Endothelial cell of umbilical vein (primary cell): ENCODE measurements at regions not wholly inside any gene's neighbourhood (a gene's known extent, or its start where the extent isn't known, plus 50 kb on each side); places are given as distances from the start of the nearest gene placed in this dataset.

Source experiments
- BruUV-seq: library from RNA; stranded (reverse); fragments of 400-500 nt; replicated peaks from 2 replicates; lab custom pipeline; 2021; lab: Mats Ljungman, UMichigan
- CTCF ChIA-PET: fragments of 300-600, 350-600 bp; sonication (Branson Sonifier 250); formaldehyde crosslinking; loops from one replicate; lab custom pipeline; 2021; ENCODE audit warnings: antibody characterized with exemption, inconsistent platforms; lab: Charles Lee
- POLR2A ChIA-PET: fragments of 300-600, 350-600 bp; sonication (Branson Sonifier 250); formaldehyde crosslinking; loops from one replicate; lab custom pipeline; 2021; ENCODE audit warnings: antibody characterized with exemption, inconsistent platforms; lab: Charles Lee
- DNase-seq: peaks from one replicate; pipeline ENCODE4 v3.0.0-alpha.2; 2011; ENCODE audit warnings: low read depth, low spot score
- FAIRE-seq: peaks from 2 replicates; lab custom pipeline; 2011; peaks lifted over from hg19 to GRCh38; lab: Jason Lieb, UNC
- H2AFZ ChIP-seq: 2 replicates; pipeline ENCODE4 v1.6.0; 2012; ENCODE audit warnings: low read depth, low read length, control low read depth, inconsistent platforms
- H3K27ac ChIP-seq: 2 replicates; pipeline ENCODE4 v1.5.1; 2011; ENCODE audit warnings: low read depth, mild to moderate bottlenecking, control low read depth, low read length, moderate library complexity; ENCODE audit not compliant: insufficient read depth
- H3K27me3 ChIP-seq, 2 experiments: 2 replicates each; pipeline versions ENCODE4 v1.6.0 to v1.6.1; 2011; ENCODE audit warnings: low read length in 2 of 2, mixed read lengths in 1 of 2; ENCODE audit not compliant: control insufficient read depth in 2 of 2, insufficient read depth in 2 of 2
- H3K36me3 ChIP-seq, 2 experiments: 2 replicates in 1 of 2; 3 replicates in 1 of 2; pipeline ENCODE4 v1.5.1; 2011; ENCODE audit warnings: low read length in 2 of 2, mild to moderate bottlenecking in 1 of 2, moderate library complexity in 1 of 2; ENCODE audit not compliant: control insufficient read depth in 2 of 2, insufficient read depth in 2 of 2; ENCODE audit errors: extremely low read depth in 1 of 2
- H3K4me1 ChIP-seq: 3 replicates; pipeline ENCODE4 v1.5.1; 2011; ENCODE audit warnings: mild to moderate bottlenecking, low read length; ENCODE audit not compliant: control insufficient read depth, insufficient read depth; ENCODE audit errors: extremely low read depth
- H3K4me2 ChIP-seq: 2 replicates; pipeline ENCODE4 v1.6.1; 2011; ENCODE audit warnings: low read length, control low read depth, mixed read lengths; ENCODE audit not compliant: insufficient read depth
- H3K4me3 ChIP-seq, 3 experiments: fragments of 200-600 bp in 1 of 3; sonication (generic), shearing (Covaris generic) in 1 of 3; replicated peaks in 1 of 3; 2 replicates each; pipeline ENCODE4 v1.5.1; 2011 to 2016; ENCODE audit warnings: control low read depth in 3 of 3, low read length in 3 of 3, mild to moderate bottlenecking in 2 of 3, inconsistent platforms in 1 of 3, low read depth in 1 of 3, moderate library complexity in 1 of 3; ENCODE audit not compliant: insufficient read depth in 1 of 3
- H3K79me2 ChIP-seq: 2 replicates; pipeline ENCODE4 v1.6.0; 2012; ENCODE audit warnings: low read length, inconsistent platforms; ENCODE audit not compliant: control insufficient read depth, insufficient read depth
- H3K9ac ChIP-seq: replicated peaks from 2 replicates; pipeline ENCODE3; 2011; ENCODE audit warnings: low read length, control low read depth; ENCODE audit not compliant: insufficient read depth; ENCODE audit errors: extremely low read depth
- H3K9me1 ChIP-seq: replicated peaks from 3 replicates; pipeline ENCODE4 v1.6.0; 2011; ENCODE audit warnings: mild to moderate bottlenecking, low read length; ENCODE audit not compliant: control insufficient read depth, insufficient read depth; ENCODE audit errors: extremely low read depth
- H3K9me3 ChIP-seq: replicated peaks from 2 replicates; pipeline ENCODE4 v1.5.1; 2012; ENCODE audit warnings: low read length, inconsistent platforms; ENCODE audit not compliant: control insufficient read depth, insufficient read depth
- H4K20me1 ChIP-seq: replicated peaks from 2 replicates; pipeline ENCODE3; 2011; ENCODE audit warnings: mild to moderate bottlenecking, low read length; ENCODE audit not compliant: control insufficient read depth, insufficient read depth; ENCODE audit errors: extremely low read depth
- CTCF ChIP-seq, 2 donors: IDR thresholded peaks; 1 replicate in 1 of 2; 2 replicates in 1 of 2; pipeline ENCODE4 v1.5.1; 2011; ENCODE audit warnings: low read length in 2 of 2, mild to moderate bottlenecking in 2 of 2, moderate library complexity in 2 of 2, control low read depth in 1 of 2, inconsistent platforms in 1 of 2, low read depth in 1 of 2; ENCODE audit not compliant: insufficient read depth in 1 of 2; ENCODE audit errors: extremely low read depth in 1 of 2
- EZH2 ChIP-seq: IDR thresholded peaks from 2 replicates; pipeline ENCODE4 v1.6.1; 2012; ENCODE audit warnings: borderline replicate concordance, low read depth, mild to moderate bottlenecking, moderate library complexity, low read length, inconsistent platforms; ENCODE audit not compliant: severe bottlenecking
- FOS ChIP-seq: IDR thresholded peaks from 2 replicates; pipeline ENCODE4 v1.6.1; 2011; ENCODE audit warnings: mild to moderate bottlenecking, low read length, moderate library complexity, borderline replicate concordance; ENCODE audit not compliant: insufficient read depth
- GATA2 ChIP-seq: IDR thresholded peaks from 2 replicates; pipeline ENCODE4 v1.7.0; 2011; ENCODE audit warnings: low read depth, mild to moderate bottlenecking, moderate library complexity, mixed read lengths, low read length; ENCODE audit not compliant: insufficient read length, insufficient read depth
- JUN ChIP-seq: IDR thresholded peaks from 2 replicates; pipeline ENCODE4 v1.6.1; 2011; ENCODE audit warnings: borderline replicate concordance, low read depth; ENCODE audit not compliant: insufficient read length, insufficient read depth
- MAX ChIP-seq: IDR thresholded peaks from 2 replicates; pipeline ENCODE4 v1.6.1; 2011; ENCODE audit not compliant: insufficient read depth, insufficient read length
- MYC ChIP-seq: IDR thresholded peaks from one replicate; pipeline ENCODE4 v1.6.1; 2011; ENCODE audit warnings: mild to moderate bottlenecking, low read depth, low read length
- POLR2A ChIP-seq: IDR thresholded peaks from 2 replicates; pipeline ENCODE4 v1.6.1; 2012; ENCODE audit warnings: low read depth, mild to moderate bottlenecking, control low read depth, low read length
- POLR2AphosphoS5 ChIP-seq: IDR thresholded peaks from 2 replicates; pipeline ENCODE4 v1.6.1; 2012; ENCODE audit warnings: low read depth, mild to moderate bottlenecking, control low read depth, low read length, moderate library complexity; ENCODE audit not compliant: insufficient read depth
- dilution Hi-C: fragments of 300-500 bp; cut with MboI; formaldehyde crosslinking; loops from one replicate; pipeline ENCODE4 v1.15.0; 2019; ENCODE audit warnings: low sequenced_read_pairs; ENCODE audit not compliant: extremely low pct_ligation_motif_present
- intact Hi-C: fragments of 100-400 bp; cut with micrococcal nuclease; formaldehyde crosslinking; loops from one replicate; pipeline ENCODE4 v1.10.0; 2022

- Histone ChIP-seq H3K36me3 (no peaks in the 10 kb centered on the region), H3K9ac (no peak overlapping the region), H3K4me2 (no peak overlapping the region), H3K79me2 (no peaks in the 10 kb centered on the region), H4K20me1 (no peaks in the 10 kb centered on the region), H3K27me3 (peaks cover 11 to 13% of the 10 kb centered on the region in 2 experiments), H3K4me1 (no peaks in the 10 kb centered on the region), H3K9me1 (no peaks in the 10 kb centered on the region), H2AFZ (no peak overlapping the region), H3K9me3 (no peaks in the 10 kb centered on the region), H3K27ac (no peak overlapping the region), H3K4me3 (no peak overlapping the region)
- DNase-seq (no peak), FAIRE-seq (no peak)
- intact Hi-C loops (no loop called here), dilution Hi-C loops (no loop called here)
- POLR2A ChIA-PET: no interaction called here
- BruUV-seq: no TSS peak
- CTCF ChIA-PET: no interaction called here
- TF ChIP-seq POLR2A (no peak), CTCF (IDR thresholded peaks at IDR 0.05; ENCODE audit: extremely low read depth in 1 of 2, insufficient read depth in 1 of 2, low read depth in 1 of 2, low read length in 2 of 2) (no peak), GATA2 (no peak), MYC (no peak), EZH2 (no peak), MAX (no peak), POLR2AphosphoS5 (no peak), FOS (no peak), JUN (no peak)
Observed at GRCh38 chr6:28803337-28803709, 120.5 kb downstream of the TRIM27 start.
